ENCODE measurements at regions not wholly inside any gene's neighbourhood (a gene's known extent, or its start where the extent isn't known, plus 50 kb on each side); places are given as distances from the start of the nearest gene placed in this dataset.

DNA sequence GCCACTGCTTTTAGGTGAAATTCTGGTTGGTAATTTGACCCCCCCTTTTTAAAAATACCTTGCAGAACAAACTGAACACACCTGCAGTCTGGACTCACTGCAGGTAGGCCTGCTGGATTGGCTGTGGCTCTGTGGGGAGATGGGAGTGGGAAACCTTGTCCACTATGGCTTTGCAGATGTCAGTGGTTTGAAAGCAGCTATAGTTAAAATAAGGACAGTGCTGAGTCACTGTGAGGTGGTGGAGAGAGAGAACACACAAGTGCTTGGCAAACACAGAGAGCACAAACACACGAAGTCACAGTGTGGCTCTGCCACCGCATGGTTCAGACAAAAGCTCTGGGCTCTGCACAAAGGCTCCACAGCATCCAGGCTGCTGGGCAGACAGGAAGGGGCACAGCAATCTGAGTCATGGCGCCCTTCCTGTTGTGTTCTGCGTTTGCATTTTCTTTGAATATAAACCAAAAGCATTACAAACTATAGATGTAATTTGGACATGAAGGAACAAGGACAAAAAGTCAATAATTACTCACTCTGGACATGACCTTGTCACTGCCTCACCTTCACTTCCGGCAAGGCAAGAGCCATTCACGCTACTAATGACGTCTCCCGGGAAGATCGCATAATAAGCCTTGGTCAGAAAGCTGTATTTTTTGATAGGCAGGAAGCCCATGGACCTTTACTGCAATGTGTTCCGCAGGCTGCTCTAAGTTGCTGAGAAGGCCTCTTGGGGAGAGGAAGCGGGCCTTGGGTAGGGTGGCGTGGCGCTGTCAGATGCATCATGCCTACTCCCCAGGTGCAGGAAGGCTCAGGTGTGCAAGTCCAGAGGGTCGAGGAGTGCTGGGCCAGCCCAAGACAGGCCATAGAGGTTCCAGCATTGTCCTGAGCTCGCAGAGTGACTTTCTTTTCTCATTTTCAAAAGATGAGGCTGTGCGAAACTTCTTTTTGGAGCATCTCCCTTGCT lies 60.1 kb upstream of the MED9 start:
- TF ChIP-seq, protein P1, sequence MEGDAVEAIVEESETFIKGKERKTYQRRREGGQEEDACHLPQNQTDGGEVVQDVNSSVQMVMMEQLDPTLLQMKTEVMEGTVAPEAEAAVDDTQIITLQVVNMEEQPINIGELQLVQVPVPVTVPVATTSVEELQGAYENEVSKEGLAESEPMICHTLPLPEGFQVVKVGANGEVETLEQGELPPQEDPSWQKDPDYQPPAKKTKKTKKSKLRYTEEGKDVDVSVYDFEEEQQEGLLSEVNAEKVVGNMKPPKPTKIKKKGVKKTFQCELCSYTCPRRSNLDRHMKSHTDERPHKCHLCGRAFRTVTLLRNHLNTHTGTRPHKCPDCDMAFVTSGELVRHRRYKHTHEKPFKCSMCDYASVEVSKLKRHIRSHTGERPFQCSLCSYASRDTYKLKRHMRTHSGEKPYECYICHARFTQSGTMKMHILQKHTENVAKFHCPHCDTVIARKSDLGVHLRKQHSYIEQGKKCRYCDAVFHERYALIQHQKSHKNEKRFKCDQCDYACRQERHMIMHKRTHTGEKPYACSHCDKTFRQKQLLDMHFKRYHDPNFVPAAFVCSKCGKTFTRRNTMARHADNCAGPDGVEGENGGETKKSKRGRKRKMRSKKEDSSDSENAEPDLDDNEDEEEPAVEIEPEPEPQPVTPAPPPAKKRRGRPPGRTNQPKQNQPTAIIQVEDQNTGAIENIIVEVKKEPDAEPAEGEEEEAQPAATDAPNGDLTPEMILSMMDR (IDR thresholded peaks at IDR 0.05; ENCODE audit: poor library complexity), result no peak

GRCh38 chr17:17417718-17418181 lies 59.0 kb upstream of the MED9 start:
- peak; percentile 63 for DNase-seq (ENCODE audit: low spot score)
- Histone ChIP-seq H3K4me3 (no peak overlapping the region), H3K4me1 (ENCODE audit: insufficient read depth) (peaks cover 22% of the 10 kb centered on the region), H2AFZ (no peak overlapping the region), H3K36me3 (replicated peaks; ENCODE audit: insufficient read depth, low read depth) (no peaks in the 10 kb centered on the region), H4K20me1 (ENCODE audit: insufficient read depth, poor library complexity, severe bottlenecking) (no peaks in the 10 kb centered on the region), H3K9me2 (replicated peaks; ENCODE audit: insufficient read depth) (no peaks in the 10 kb centered on the region), H3K4me2 (no peak overlapping the region), H3K27ac (peak overlapping the region; percentile 68), H3K9me3 (ENCODE audit: low read depth) (no peaks in the 10 kb centered on the region), H3K79me2 (no peaks in the 10 kb centered on the region), H3K27me3 (no peaks in the 10 kb centered on the region)
- TF ChIP-seq, protein P1 (IDR thresholded peaks at IDR 0.05; ENCODE audit: poor library complexity), result no peak
- no peak for TF ChIP-seq EZH2phosphoT487 (IDR thresholded peaks at IDR 0.05; ENCODE audit: low read depth, severe bottlenecking, unreplicated experiment)
- 34% methylated on average over 5 of the region's 5 CpGs for WGBS (ENCODE audit: low lambda C conversion rate, missing lambda C conversion rate)

More for the DNA sequence above, 60.1 kb upstream of the MED9 start:
- H3K36me3 ChIP-seq (replicated peaks; ENCODE audit: insufficient read depth, low read depth), result no peaks in the 10 kb centered on the region
- no peaks in the 10 kb centered on the region for H4K20me1 ChIP-seq (ENCODE audit: insufficient read depth, poor library complexity, severe bottlenecking)
- H3K27me3 ChIP-seq, result no peaks in the 10 kb centered on the region
- peak overlapping the region; percentile 68 for H3K27ac ChIP-seq
- DNase-seq (ENCODE audit: low spot score), result peak; percentile 36
- WGBS (ENCODE audit: low lambda C conversion rate, missing lambda C conversion rate), result 84% methylated on average over 16 of the region's 16 CpGs
- no peak overlapping the region for H2AFZ ChIP-seq
- no peaks in the 10 kb centered on the region for H3K9me3 ChIP-seq (ENCODE audit: low read depth)
- H3K9me2 ChIP-seq (replicated peaks; ENCODE audit: insufficient read depth), result no peaks in the 10 kb centered on the region
- H3K79me2 ChIP-seq, result no peaks in the 10 kb centered on the region
- H3K4me1 ChIP-seq (ENCODE audit: insufficient read depth), result peaks cover 22% of the 10 kb centered on the region
- no peak overlapping the region for H3K4me2 ChIP-seq
- H3K4me3 ChIP-seq, result no peak overlapping the region

- no peaks in the 10 kb centered on the region for H4K20me1 ChIP-seq (ENCODE audit: insufficient read depth, poor library complexity, severe bottlenecking)
- no peaks in the 10 kb centered on the region for H3K79me2 ChIP-seq
- no peak overlapping the region for H3K4me3 ChIP-seq
- H3K9me2 ChIP-seq (replicated peaks; ENCODE audit: insufficient read depth), result no peaks in the 10 kb centered on the region
- peaks cover 22% of the 10 kb centered on the region for H3K4me1 ChIP-seq (ENCODE audit: insufficient read depth)
- 100% methylated on average over 2 of the region's 2 CpGs for WGBS (ENCODE audit: low lambda C conversion rate, missing lambda C conversion rate)
- no peaks in the 10 kb centered on the region for H3K36me3 ChIP-seq (replicated peaks; ENCODE audit: insufficient read depth, low read depth)
- H3K27me3 ChIP-seq, result no peaks in the 10 kb centered on the region
- no peaks in the 10 kb centered on the region for H3K9me3 ChIP-seq (ENCODE audit: low read depth)
- TF ChIP-seq EZH2phosphoT487 (IDR thresholded peaks at IDR 0.05; ENCODE audit: low read depth, severe bottlenecking, unreplicated experiment) (no peak), EZH2 (IDR thresholded peaks at IDR 0.05; ENCODE audit: borderline replicate concordance) (no peak)
- TF ChIP-seq, protein P1 (IDR thresholded peaks at IDR 0.05; ENCODE audit: poor library complexity), result no peak
- DNase-seq (ENCODE audit: low spot score), result no peak
- no peak overlapping the region for H2AFZ ChIP-seq
- no peak overlapping the region for H3K4me2 ChIP-seq
- peak overlapping the region; percentile 22 for H3K27ac ChIP-seq
Observed at GRCh38 chr17:17419166-17419565, 57.6 kb upstream of the MED9 start.

Data from hepatocyte (in vitro differentiated cells).